ENCODE measurements at regions not wholly inside any gene's neighbourhood (a gene's known extent, or its start where the extent isn't known, plus 50 kb on each side); places are given as distances from the start of the nearest gene placed in this dataset.

DNA sequence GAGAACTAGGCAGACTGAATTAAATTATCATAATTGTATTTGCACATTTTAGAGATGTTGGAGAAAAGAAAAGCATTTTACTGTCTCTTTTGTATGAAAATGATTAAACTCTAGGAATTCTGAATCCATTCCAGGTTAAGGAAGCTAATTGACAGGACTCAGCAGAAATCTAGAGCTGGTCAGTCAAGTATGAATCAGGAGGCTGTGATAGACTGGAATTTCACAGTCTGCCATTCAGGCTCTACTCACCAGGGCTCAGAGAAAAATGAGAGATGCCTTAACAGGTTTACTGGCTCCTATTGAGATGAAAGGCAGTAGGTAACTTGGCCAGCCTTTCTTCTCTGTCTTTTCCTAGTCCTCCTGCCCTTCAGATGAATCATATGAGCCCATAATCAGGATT, 693.9 kb upstream of the CHORDC1 start:
- no peaks in the 10 kb centered on the region for H3K36me3 Mint-ChIP-seq (ENCODE audit: low read depth)

DNA sequence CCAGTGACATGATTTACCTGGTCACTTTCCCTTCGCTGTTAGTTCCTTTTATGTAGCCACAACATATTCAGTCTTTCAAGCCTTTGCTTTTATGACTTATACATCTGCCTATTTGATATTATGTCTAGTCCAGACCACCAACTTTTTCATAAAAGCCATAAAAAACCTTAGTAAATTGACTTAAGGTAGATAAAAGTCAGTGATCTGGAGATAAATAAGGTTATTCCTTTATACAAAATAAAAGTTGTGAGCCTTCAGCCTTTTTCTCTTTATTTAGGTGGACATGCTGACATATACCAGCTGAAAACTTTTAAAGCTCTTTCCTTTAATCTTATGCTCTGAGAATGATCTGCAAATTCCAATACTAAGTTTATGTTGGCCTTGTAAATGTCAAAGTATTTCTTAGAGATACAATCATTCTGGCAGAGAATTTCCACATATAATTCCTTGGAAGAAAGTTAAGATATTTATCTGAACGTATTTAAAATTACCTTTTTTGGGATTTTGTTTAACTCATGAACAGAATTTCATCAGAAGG, 690.4 kb upstream of the CHORDC1 start:
- intact Hi-C loops (cut with micrococcal nuclease), result no loop called here
- Mint-ChIP-seq H3K27me3 (ENCODE audit: insufficient read depth) (no peaks in the 10 kb centered on the region), H3K27ac (no peak overlapping the region), H3K9me3 (peaks cover 3% of the 10 kb centered on the region), H3K4me1 (ENCODE audit: low read depth) (no peaks in the 10 kb centered on the region), H3K36me3 (ENCODE audit: low read depth) (no peaks in the 10 kb centered on the region), H3K4me3 (no peak overlapping the region)
- no peak for DNase-seq (ENCODE audit: low spot score)

More for the DNA sequence above, 693.9 kb upstream of the CHORDC1 start:
- intact Hi-C loops (cut with micrococcal nuclease), result no loop called here
- no peaks in the 10 kb centered on the region for H3K27me3 Mint-ChIP-seq (ENCODE audit: insufficient read depth)
- H3K4me1 Mint-ChIP-seq (ENCODE audit: low read depth), result no peaks in the 10 kb centered on the region
- H3K4me3 Mint-ChIP-seq, result no peak overlapping the region
- DNase-seq (ENCODE audit: low spot score), result no peak
- no peak overlapping the region for H3K27ac Mint-ChIP-seq
- peaks cover 4% of the 10 kb centered on the region for H3K9me3 Mint-ChIP-seq

DNA sequence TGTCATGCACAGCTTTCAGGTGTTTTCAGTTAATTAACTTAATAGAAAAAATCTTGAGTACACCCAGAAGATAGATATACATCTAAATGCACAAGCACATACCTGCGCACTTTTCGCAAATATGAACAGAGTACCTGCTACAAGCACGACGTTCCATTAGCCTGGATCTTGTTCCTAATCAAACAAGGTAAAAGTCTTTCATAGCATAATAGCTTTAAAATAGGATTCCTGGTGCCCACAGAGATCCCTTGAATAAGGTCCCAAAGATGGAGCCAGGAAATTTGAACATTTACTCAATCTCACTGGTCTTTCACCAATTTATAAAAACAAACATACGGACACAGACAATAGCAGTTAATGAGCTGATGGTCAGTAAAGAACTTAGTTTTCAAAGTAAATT, 689.8 kb upstream of the CHORDC1 start:
- Mint-ChIP-seq H3K27me3 (ENCODE audit: insufficient read depth) (no peaks in the 10 kb centered on the region), H3K4me1 (ENCODE audit: low read depth) (no peaks in the 10 kb centered on the region)

DNA sequence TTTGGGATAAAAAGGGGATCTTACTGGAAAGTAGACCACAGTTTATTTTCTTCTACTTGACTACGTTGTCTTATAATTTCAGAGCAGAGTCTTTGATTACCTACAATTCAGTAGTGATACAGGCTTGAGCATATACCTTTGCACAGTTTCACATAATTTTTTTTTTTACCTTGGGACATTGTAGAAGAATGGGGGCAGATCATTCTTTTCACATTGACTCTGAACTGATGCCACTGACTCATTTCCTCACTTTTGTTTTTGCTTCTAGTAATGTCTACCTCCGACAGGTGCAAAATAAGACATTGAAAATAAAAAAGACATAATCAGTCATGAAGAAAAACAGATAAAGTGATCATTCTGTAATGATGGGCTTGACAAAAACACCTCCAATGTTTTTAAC, 688.3 kb upstream of the CHORDC1 start:
- no peak for DNase-seq (ENCODE audit: low spot score)
- Mint-ChIP-seq H3K4me3 (no peak overlapping the region), H3K27me3 (ENCODE audit: insufficient read depth) (no peaks in the 10 kb centered on the region), H3K36me3 (ENCODE audit: low read depth) (no peaks in the 10 kb centered on the region), H3K9me3 (peaks cover 3% of the 10 kb centered on the region), H3K27ac (no peak overlapping the region), H3K4me1 (ENCODE audit: low read depth) (no peaks in the 10 kb centered on the region)
- intact Hi-C loops (cut with micrococcal nuclease), result no loop called here

More for the DNA sequence above, 689.8 kb upstream of the CHORDC1 start:
- no peak overlapping the region for H3K27ac Mint-ChIP-seq
- intact Hi-C loops (cut with micrococcal nuclease), result no loop called here
- DNase-seq (ENCODE audit: low spot score), result no peak
- H3K4me3 Mint-ChIP-seq, result no peak overlapping the region
- H3K9me3 Mint-ChIP-seq, result peaks cover 3% of the 10 kb centered on the region
- H3K36me3 Mint-ChIP-seq (ENCODE audit: low read depth), result no peaks in the 10 kb centered on the region

DNA sequence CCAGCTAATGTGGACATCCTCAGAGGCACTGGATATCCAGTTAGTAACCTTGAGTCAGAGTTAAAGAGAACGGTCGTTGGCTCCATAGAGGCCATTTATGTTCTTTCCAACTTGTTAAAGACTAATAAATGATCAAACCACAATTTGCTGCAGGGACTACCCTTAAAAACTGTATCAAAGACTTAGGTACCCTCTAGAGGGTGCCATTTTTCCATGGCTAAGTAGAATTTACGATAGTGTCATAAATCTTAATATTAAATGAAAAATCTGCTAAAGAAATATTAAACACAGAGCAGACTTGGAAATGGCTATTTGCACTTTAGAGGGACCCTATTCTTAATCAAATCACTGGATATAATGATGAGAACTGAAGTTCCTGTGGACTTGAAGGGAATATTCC, 685.2 kb upstream of the CHORDC1 start:
- H3K27ac Mint-ChIP-seq, result no peak overlapping the region
- H3K9me3 Mint-ChIP-seq, result peaks cover 3% of the 10 kb centered on the region
- no peaks in the 10 kb centered on the region for H3K36me3 Mint-ChIP-seq (ENCODE audit: low read depth)
- DNase-seq (ENCODE audit: low spot score), result no peak
- intact Hi-C loops (cut with micrococcal nuclease), result no loop called here
- H3K27me3 Mint-ChIP-seq (ENCODE audit: insufficient read depth), result no peaks in the 10 kb centered on the region
- H3K4me3 Mint-ChIP-seq, result no peak overlapping the region
- no peaks in the 10 kb centered on the region for H3K4me1 Mint-ChIP-seq (ENCODE audit: low read depth)

DNA sequence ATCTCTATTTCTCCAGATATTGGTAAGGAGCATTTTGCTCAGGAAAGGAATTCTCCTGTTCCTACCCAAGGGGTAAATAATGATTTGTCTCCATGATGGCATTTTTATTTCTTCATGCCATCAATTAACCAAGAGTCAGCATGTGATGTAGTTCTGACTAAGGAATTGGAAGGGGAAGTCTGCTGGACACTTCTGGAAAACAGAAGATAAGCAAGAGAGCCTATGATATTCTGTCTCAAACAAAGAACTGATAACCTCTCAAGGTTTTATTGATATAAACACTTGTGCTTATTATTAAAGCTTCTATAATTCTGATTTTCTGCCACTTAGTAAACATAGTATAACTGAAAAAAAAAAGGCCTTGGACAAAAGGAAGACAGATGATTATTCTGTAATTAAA, 673.0 kb upstream of the CHORDC1 start:
- Mint-ChIP-seq H3K4me3 (no peak overlapping the region), H3K9me3 (peaks cover 9% of the 10 kb centered on the region), H3K4me1 (ENCODE audit: low read depth) (no peaks in the 10 kb centered on the region), H3K27ac (no peak overlapping the region), H3K27me3 (ENCODE audit: insufficient read depth) (no peaks in the 10 kb centered on the region), H3K36me3 (ENCODE audit: low read depth) (no peaks in the 10 kb centered on the region)
- intact Hi-C loops (cut with micrococcal nuclease), result no loop called here
- DNase-seq (ENCODE audit: low spot score), result no peak

DNA sequence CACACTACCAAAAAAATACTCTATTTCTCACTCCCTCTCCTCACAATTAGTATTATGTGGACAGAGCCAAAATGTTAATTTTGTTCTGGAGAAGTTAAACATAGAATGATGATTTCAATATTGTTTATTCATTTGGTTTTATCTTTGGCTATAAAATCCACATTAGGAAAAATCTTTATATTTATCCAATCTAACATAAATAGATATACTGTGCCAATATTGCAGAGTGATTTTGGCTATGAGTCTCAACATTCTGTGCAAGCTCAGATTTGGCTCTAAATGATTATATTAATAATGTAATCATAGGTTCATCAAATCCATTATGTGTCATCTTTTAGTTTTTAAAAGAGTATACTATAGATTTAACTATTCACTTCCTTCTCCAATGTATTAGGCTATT, 667.5 kb upstream of the CHORDC1 start:
- DNase-seq (ENCODE audit: low spot score), result no peak
- intact Hi-C loops (cut with micrococcal nuclease), result no loop called here
- no peaks in the 10 kb centered on the region for H3K27me3 Mint-ChIP-seq (ENCODE audit: insufficient read depth)
- H3K27ac Mint-ChIP-seq, result no peak overlapping the region
- H3K9me3 Mint-ChIP-seq, result peaks cover 6% of the 10 kb centered on the region
- no peaks in the 10 kb centered on the region for H3K36me3 Mint-ChIP-seq (ENCODE audit: low read depth)
- no peaks in the 10 kb centered on the region for H3K4me1 Mint-ChIP-seq (ENCODE audit: low read depth)
- H3K4me3 Mint-ChIP-seq, result no peak overlapping the region

DNA sequence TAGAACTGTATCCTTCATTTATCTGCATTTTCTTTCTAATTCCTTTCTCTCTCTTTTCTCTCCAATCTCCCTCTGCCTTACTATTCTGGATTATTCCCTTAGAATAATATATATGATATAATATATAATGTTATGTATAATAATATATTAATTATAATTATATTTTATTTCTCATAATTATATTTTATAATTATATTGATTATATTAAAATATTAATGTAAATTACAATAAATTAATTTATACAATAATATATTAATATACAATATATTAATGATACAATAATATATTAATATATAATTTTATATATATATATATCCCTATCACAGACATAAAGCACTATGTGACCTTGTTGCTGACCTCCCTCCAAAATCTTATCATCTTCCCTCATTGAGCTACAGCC, 661.3 kb upstream of the CHORDC1 start:
- Mint-ChIP-seq H3K27ac (no peak overlapping the region), H3K4me1 (ENCODE audit: low read depth) (no peaks in the 10 kb centered on the region), H3K4me3 (no peak overlapping the region), H3K9me3 (peaks cover 21% of the 10 kb centered on the region), H3K36me3 (ENCODE audit: low read depth) (no peaks in the 10 kb centered on the region), H3K27me3 (ENCODE audit: insufficient read depth) (no peaks in the 10 kb centered on the region)
- DNase-seq (ENCODE audit: low spot score), result no peak
- intact Hi-C loops (cut with micrococcal nuclease), result no loop called here

DNA sequence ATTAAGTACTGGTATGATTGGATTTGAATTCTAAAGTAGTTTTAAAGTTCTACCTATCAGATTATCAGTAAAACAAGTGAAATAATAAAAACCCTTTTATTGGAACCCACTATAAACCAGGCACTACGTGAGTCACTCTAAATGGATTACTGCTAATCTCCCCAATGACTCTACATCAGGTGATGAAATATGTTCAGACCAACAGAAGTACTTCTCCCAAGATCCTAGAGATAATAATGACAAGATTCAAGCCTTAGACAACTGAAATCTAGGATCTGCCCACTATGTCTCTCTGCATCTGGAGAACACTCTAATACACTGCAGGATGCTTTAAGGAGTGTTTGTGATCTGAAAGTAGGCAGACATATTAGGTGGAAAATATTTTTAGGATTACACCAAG, 652.1 kb upstream of the CHORDC1 start:
- Mint-ChIP-seq H3K36me3 (ENCODE audit: low read depth) (no peaks in the 10 kb centered on the region), H3K4me3 (no peak overlapping the region), H3K27me3 (ENCODE audit: insufficient read depth) (no peaks in the 10 kb centered on the region), H3K4me1 (ENCODE audit: low read depth) (no peaks in the 10 kb centered on the region), H3K27ac (no peak overlapping the region), H3K9me3 (peaks cover 33% of the 10 kb centered on the region)
- DNase-seq (ENCODE audit: low spot score), result no peak
- intact Hi-C loops (cut with micrococcal nuclease), result no loop called here

DNA sequence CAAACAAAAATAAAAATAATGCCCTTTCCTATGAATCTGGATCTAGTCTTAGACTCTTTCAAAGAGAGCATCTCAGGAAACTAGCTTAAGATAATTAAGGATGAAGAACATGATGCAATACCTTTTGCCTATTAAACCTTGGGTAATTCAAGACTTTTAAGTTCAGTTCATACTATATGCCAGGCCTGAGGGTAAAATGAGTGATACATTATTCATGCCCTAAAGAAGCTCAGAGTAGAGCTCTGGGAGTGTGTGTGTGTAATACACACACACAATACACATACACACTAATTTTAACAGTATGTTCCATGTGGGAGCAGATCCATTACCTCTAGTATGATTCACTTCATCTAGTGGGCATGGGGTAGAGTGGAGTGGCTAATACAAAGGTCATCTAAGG, 651.4 kb upstream of the CHORDC1 start:
- Mint-ChIP-seq H3K27ac (no peak overlapping the region), H3K36me3 (ENCODE audit: low read depth) (no peaks in the 10 kb centered on the region), H3K27me3 (ENCODE audit: insufficient read depth) (no peaks in the 10 kb centered on the region), H3K4me1 (ENCODE audit: low read depth) (no peaks in the 10 kb centered on the region), H3K9me3 (peaks cover 26% of the 10 kb centered on the region), H3K4me3 (no peak overlapping the region)
- intact Hi-C loops (cut with micrococcal nuclease), result no loop called here
- DNase-seq (ENCODE audit: low spot score), result no peak

DNA sequence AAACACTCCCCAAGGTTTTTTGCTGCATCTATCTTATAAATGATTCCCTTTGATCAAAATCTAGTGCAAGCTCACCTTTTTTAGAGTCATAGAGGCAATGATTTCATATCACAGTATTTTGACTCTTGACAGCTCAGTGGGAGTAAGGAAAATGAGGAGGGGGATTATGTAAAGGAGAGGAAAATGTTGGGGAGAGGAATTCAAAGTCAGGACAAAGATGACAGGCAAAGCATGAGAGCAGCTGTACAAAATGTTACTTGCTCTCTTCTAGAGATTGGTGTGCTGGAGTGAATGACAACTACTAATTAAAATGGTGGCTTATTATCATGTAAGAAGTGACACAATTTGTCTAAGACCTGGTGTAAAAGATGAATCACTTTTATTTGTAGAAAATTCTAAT, 644.6 kb upstream of the CHORDC1 start:
- Mint-ChIP-seq H3K27ac (no peak overlapping the region), H3K4me1 (ENCODE audit: low read depth) (no peaks in the 10 kb centered on the region), H3K9me3 (peaks cover 13% of the 10 kb centered on the region), H3K36me3 (ENCODE audit: low read depth) (no peaks in the 10 kb centered on the region), H3K27me3 (ENCODE audit: insufficient read depth) (no peaks in the 10 kb centered on the region), H3K4me3 (no peak overlapping the region)
- intact Hi-C loops (cut with micrococcal nuclease), result no loop called here
- no peak for DNase-seq (ENCODE audit: low spot score)

DNA sequence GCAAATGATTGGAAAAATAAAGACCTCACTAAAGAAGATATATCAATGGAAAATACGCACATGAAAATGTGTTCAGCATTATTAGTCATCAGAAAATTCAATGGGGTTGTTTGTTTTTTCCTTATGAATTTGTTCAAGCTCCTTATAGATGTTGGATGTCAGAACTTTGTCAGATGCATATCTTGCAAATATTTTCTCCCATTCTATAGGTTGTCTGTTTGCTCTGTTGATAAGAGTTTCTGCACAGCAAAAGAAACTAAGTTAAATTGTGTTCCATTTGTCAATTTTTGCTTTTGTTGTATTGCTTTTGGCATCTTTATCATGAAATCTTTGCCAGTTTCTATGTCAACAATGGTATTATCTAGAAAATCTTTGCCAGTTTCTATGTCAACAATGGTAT, 633.9 kb upstream of the CHORDC1 start:
- Mint-ChIP-seq H3K4me1 (ENCODE audit: low read depth) (no peaks in the 10 kb centered on the region), H3K27me3 (ENCODE audit: insufficient read depth) (no peaks in the 10 kb centered on the region), H3K4me3 (no peak overlapping the region), H3K36me3 (ENCODE audit: low read depth) (no peaks in the 10 kb centered on the region), H3K9me3 (peaks cover 6% of the 10 kb centered on the region), H3K27ac (no peak overlapping the region)
- no peak for DNase-seq (ENCODE audit: low spot score)
- intact Hi-C loops (cut with micrococcal nuclease), result no loop called here

DNA sequence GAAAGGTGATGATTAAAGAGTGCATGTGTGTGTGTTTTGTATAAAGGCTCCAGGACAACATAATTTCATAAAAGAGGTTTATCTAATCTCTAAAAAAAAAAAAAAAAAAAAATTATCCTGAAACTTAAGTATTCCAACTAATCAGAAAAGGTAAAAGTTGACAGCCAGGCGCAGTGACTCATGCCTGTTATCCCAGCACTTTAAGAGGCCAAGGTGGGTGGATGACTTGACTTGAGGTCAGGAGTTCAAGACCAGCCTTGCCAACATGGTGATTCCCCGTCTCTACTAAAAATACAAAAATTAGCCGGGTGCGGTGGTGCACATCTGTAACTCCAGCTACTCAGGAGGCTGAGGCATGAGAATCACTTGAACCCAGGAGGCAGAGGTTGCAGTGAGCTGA, 632.7 kb upstream of the CHORDC1 start:
- Mint-ChIP-seq H3K4me1 (ENCODE audit: low read depth) (no peaks in the 10 kb centered on the region), H3K27ac (no peak overlapping the region), H3K4me3 (no peak overlapping the region), H3K36me3 (ENCODE audit: low read depth) (no peaks in the 10 kb centered on the region), H3K9me3 (peaks cover 2% of the 10 kb centered on the region), H3K27me3 (ENCODE audit: insufficient read depth) (no peaks in the 10 kb centered on the region)
- no peak for DNase-seq (ENCODE audit: low spot score)
- intact Hi-C loops (cut with micrococcal nuclease), result no loop called here

DNA sequence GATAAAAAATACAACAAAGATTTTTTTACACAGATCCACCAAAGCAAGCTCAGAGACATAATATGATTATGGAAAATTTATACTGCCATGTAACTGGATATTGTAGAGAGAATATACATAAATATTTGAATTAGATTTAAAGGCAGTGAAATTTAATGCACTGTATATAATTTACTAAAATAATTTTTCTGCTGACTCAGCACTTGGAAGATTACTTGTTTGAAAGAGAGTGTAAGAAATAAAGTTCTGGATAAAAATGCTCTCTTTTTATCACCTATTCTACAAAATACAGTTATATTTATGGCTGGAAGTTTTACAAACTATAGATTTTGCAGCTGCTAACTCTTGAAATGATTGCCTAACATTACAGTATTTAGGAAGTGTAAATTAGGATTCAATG, 628.3 kb upstream of the CHORDC1 start:
- Mint-ChIP-seq H3K4me3 (no peak overlapping the region), H3K4me1 (ENCODE audit: low read depth) (no peaks in the 10 kb centered on the region), H3K27ac (no peak overlapping the region), H3K9me3 (peaks cover 4% of the 10 kb centered on the region), H3K36me3 (ENCODE audit: low read depth) (no peaks in the 10 kb centered on the region), H3K27me3 (ENCODE audit: insufficient read depth) (no peaks in the 10 kb centered on the region)
- intact Hi-C loops (cut with micrococcal nuclease), result no loop called here
- DNase-seq (ENCODE audit: low spot score), result no peak
